ENCODE measurements at regions not wholly inside any gene's neighbourhood (a gene's known extent, or its start where the extent isn't known, plus 50 kb on each side); places are given as distances from the start of the nearest gene placed in this dataset.

GRCh38 chr12:115412831-115413230 lies 728.9 kb upstream of the TBX3 start:
- ATAC-seq (ENCODE audit: insufficient number of reproducible peaks, low FRiP score, low read depth) (no peak), DNase-seq (ENCODE audit: low spot score) (no peak)
- no peak overlapping the region for H3K4me3 ChIP-seq
- H3K9me3 ChIP-seq, result no peaks in the 10 kb centered on the region
- H3K4me1 ChIP-seq (ENCODE audit: control insufficient read depth in 1 of 2, low read depth in 2 of 2), result no peaks in the 10 kb centered on the region
- H3K27me3 ChIP-seq (replicated peaks; ENCODE audit: insufficient read depth), result no peaks in the 10 kb centered on the region
- no peak overlapping the region for H3K27ac ChIP-seq
- no peak for TF ChIP-seq CTCF (IDR thresholded peaks at IDR 0.05)
- no peaks in the 10 kb centered on the region for H3K36me3 ChIP-seq

GRCh38 chr12:115411121-115411520 lies 727.1 kb upstream of the TBX3 start:
- Histone ChIP-seq H3K9me3 (no peaks in the 10 kb centered on the region), H3K36me3 (no peaks in the 10 kb centered on the region), H3K27ac (no peak overlapping the region), H3K4me1 (ENCODE audit: control insufficient read depth in 1 of 2, low read depth in 2 of 2) (no peaks in the 10 kb centered on the region), H3K4me3 (no peak overlapping the region), H3K27me3 (replicated peaks; ENCODE audit: insufficient read depth) (no peaks in the 10 kb centered on the region)
- ATAC-seq (ENCODE audit: insufficient number of reproducible peaks, low FRiP score, low read depth) (no peak), DNase-seq (ENCODE audit: low spot score) (no peak)
- no peak for TF ChIP-seq CTCF (IDR thresholded peaks at IDR 0.05)

- H3K27ac ChIP-seq, result no peak overlapping the region
- H3K27me3 ChIP-seq (replicated peaks; ENCODE audit: insufficient read depth), result no peaks in the 10 kb centered on the region
- no peak for ATAC-seq (ENCODE audit: insufficient number of reproducible peaks, low FRiP score, low read depth)
- no peak for DNase-seq (ENCODE audit: low spot score)
- no peaks in the 10 kb centered on the region for H3K36me3 ChIP-seq
- TF ChIP-seq CTCF (IDR thresholded peaks at IDR 0.05), result no peak
- peaks cover 0 to 13% of the 10 kb centered on the region in 2 donors for H3K4me1 ChIP-seq (ENCODE audit: control insufficient read depth in 1 of 2, low read depth in 2 of 2)
- H3K9me3 ChIP-seq, result no peaks in the 10 kb centered on the region
- no peak overlapping the region for H3K4me3 ChIP-seq
Measured at GRCh38 chr12:115408642-115409041, 724.7 kb upstream of the TBX3 start.

GRCh38 chr12:115407723-115408122 lies 723.7 kb upstream of the TBX3 start:
- Histone ChIP-seq H3K9me3 (no peaks in the 10 kb centered on the region), H3K4me3 (no peak overlapping the region), H3K27ac (no peak overlapping the region), H3K36me3 (no peaks in the 10 kb centered on the region), H3K27me3 (replicated peaks; ENCODE audit: insufficient read depth) (no peaks in the 10 kb centered on the region), H3K4me1 (ENCODE audit: control insufficient read depth in 1 of 2, low read depth in 2 of 2) (peaks cover 0 to 13% of the 10 kb centered on the region in 2 donors)
- DNase-seq (ENCODE audit: low spot score), result no peak
- no peak for TF ChIP-seq CTCF (IDR thresholded peaks at IDR 0.05)
- no peak for ATAC-seq (ENCODE audit: insufficient number of reproducible peaks, low FRiP score, low read depth)

- no peak overlapping the region for H3K27ac ChIP-seq
- H3K4me3 ChIP-seq, result no peak overlapping the region
- TF ChIP-seq CTCF (IDR thresholded peaks at IDR 0.05), result no peak
- peaks cover 0 to 13% of the 10 kb centered on the region in 2 donors for H3K4me1 ChIP-seq (ENCODE audit: control insufficient read depth in 1 of 2, low read depth in 2 of 2)
- ATAC-seq (ENCODE audit: insufficient number of reproducible peaks, low FRiP score, low read depth) (no peak), DNase-seq (ENCODE audit: low spot score) (no peak)
- no peaks in the 10 kb centered on the region for H3K27me3 ChIP-seq (replicated peaks; ENCODE audit: insufficient read depth)
- H3K36me3 ChIP-seq, result no peaks in the 10 kb centered on the region
- H3K9me3 ChIP-seq, result no peaks in the 10 kb centered on the region
Measured at GRCh38 chr12:115407036-115407435, 723.1 kb upstream of the TBX3 start.

Data from thoracic aorta (tissue), 2 donors.